Stomach (tissue), 4 donors: ENCODE measurements at regions not wholly inside any gene's neighbourhood (a gene's known extent, or its start where the extent isn't known, plus 50 kb on each side); places are given as distances from the start of the nearest gene placed in this dataset.

Source experiments
- EP300 ChIP-seq: sonication (generic); formaldehyde crosslinking; IDR thresholded peaks from one replicate; pipeline ENCODE4 v1.6.1; 2017; ENCODE audit warnings: antibody characterized with exemption
- POLR2A ChIP-seq, 4 donors: fragments of 450-650 bp; IDR thresholded peaks; one replicate each; pipeline ENCODE4 v1.6.1; 2016; ENCODE audit warnings: antibody characterized with exemption in 4 of 4, control low read depth in 2 of 4, mild to moderate bottlenecking in 1 of 4, moderate library complexity in 1 of 4
- POLR2AphosphoS5 ChIP-seq, 3 donors: sonication (generic); formaldehyde crosslinking; IDR thresholded peaks; one replicate each; pipeline ENCODE4 v1.6.1; 2016; ENCODE audit warnings: antibody characterized with exemption in 3 of 3
- TF ChIP-seq, protein P1 (sequence below), 7 experiments: fragments of 450-650 bp in 4 of 7; fragments of 200-600 bp in 3 of 7; sonication (generic) in 3 of 7; IDR thresholded peaks; one replicate each; pipeline ENCODE4 v1.5.1; 2016 to 2019; ENCODE audit warnings: antibody characterized with exemption in 7 of 7, control low read depth in 2 of 7, mild to moderate bottlenecking in 1 of 7

DNA sequence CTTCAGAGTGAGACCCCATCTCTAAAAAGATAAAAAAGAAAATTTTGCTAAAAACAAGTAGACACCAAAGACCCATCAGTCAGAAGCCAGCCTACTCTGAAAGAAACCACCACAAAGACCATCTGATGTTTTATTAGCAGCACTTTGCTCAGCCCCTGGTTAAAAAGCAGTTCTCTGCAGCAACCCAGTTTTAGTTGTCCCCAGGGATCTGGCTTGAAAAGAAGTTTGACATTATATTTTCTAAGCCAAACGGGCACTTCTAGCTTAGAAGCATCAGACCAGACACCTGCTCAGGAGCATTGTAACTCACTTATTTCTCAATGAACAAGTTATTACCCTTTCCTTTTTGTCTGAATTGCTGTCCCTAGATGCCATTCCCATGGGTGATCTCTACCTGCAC lies 164.2 kb upstream of the ETAA1 start:
- TF ChIP-seq, protein P1, sequence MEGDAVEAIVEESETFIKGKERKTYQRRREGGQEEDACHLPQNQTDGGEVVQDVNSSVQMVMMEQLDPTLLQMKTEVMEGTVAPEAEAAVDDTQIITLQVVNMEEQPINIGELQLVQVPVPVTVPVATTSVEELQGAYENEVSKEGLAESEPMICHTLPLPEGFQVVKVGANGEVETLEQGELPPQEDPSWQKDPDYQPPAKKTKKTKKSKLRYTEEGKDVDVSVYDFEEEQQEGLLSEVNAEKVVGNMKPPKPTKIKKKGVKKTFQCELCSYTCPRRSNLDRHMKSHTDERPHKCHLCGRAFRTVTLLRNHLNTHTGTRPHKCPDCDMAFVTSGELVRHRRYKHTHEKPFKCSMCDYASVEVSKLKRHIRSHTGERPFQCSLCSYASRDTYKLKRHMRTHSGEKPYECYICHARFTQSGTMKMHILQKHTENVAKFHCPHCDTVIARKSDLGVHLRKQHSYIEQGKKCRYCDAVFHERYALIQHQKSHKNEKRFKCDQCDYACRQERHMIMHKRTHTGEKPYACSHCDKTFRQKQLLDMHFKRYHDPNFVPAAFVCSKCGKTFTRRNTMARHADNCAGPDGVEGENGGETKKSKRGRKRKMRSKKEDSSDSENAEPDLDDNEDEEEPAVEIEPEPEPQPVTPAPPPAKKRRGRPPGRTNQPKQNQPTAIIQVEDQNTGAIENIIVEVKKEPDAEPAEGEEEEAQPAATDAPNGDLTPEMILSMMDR (IDR thresholded peaks at IDR 0.05): no peak
- TF ChIP-seq POLR2AphosphoS5 (IDR thresholded peaks at IDR 0.05) (no peak), POLR2A (IDR thresholded peaks at IDR 0.05) (no peak), EP300 (no peak)
